ENCODE measurements at regions not wholly inside any gene's neighbourhood (a gene's known extent, or its start where the extent isn't known, plus 50 kb on each side); places are given as distances from the start of the nearest gene placed in this dataset.

DNA sequence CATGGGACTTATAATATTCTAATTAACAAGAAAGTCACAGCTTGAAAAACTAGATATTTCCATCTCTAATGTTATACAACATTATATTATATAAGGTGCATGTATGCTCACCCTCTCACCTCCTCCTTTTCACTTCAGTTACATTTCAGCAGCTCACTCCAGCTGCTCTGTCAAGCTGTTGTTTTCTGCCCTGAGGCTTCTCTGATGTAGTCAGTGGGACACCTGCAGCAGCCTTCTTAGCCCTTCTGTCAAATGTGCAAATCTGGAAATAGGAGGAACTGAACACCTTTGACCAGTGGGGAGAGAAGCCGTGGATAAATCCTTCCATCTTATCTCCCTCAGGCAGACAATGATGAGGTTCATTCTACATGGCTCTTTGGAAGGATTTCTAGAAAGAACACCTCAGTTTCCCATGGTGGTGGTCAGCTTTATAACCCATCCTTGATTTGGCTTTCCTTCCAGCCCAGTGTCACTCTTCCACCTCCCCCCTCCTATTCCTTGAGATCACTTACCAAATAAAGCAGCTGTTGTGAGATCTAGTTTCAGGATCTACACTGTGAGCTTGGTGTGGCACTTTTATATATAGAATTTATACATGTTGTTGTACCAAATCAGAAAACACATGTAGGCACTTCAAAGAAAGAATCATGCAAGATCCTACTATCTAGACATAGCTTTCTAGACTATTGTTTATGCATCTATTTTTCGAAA is 79.6 kb upstream of the STK38L start:
- TF ChIP-seq, protein P1, sequence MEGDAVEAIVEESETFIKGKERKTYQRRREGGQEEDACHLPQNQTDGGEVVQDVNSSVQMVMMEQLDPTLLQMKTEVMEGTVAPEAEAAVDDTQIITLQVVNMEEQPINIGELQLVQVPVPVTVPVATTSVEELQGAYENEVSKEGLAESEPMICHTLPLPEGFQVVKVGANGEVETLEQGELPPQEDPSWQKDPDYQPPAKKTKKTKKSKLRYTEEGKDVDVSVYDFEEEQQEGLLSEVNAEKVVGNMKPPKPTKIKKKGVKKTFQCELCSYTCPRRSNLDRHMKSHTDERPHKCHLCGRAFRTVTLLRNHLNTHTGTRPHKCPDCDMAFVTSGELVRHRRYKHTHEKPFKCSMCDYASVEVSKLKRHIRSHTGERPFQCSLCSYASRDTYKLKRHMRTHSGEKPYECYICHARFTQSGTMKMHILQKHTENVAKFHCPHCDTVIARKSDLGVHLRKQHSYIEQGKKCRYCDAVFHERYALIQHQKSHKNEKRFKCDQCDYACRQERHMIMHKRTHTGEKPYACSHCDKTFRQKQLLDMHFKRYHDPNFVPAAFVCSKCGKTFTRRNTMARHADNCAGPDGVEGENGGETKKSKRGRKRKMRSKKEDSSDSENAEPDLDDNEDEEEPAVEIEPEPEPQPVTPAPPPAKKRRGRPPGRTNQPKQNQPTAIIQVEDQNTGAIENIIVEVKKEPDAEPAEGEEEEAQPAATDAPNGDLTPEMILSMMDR (IDR thresholded peaks at IDR 0.05; ENCODE audit: control extremely low read depth in 1 of 3, insufficient read depth in 1 of 3, low read depth in 1 of 3, low read length in 3 of 3) = no peak
- no peak for TF ChIP-seq CBX5 (IDR thresholded peaks at IDR 0.05; ENCODE audit: low read depth, low read length)

All from H1 (cell line).